DLD1 (cell line): ENCODE measurements at regions not wholly inside any gene's neighbourhood (a gene's known extent, or its start where the extent isn't known, plus 50 kb on each side); places are given as distances from the start of the nearest gene placed in this dataset.
"Not testable (repeated sequence)": the region's sequence is repeated elsewhere in the genome, so short reads cannot be mapped to it uniquely, and the experiment has no call there.

Experiments
- in situ Hi-C: cut with HindIII; loops from 2 replicates; pipeline ENCODE4 v1.10.0; 2017; ENCODE audit warnings: low sequenced_read_pairs

DNA sequence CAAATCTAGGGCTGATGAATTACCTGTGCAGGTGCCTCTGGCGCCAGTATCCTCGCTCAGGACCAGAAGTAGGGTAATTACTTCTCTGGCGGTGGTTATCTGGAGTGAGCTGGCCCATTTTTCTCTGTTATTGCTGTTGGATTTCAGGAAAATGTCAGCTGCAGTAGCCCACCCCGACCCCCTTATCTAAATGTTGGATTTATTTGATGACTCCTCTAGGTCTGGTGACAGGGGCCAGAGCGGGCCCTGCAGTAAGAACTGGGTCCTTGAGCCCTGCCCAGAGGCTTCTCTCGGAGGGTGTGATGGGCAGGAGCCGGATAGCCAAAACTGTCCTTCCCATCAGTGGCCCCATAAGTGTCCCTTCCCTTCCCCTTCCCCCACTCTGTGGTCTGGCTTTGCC, 384.3 kb downstream of the PTPRU start:
- in situ Hi-C loops, result no loop called here

DNA sequence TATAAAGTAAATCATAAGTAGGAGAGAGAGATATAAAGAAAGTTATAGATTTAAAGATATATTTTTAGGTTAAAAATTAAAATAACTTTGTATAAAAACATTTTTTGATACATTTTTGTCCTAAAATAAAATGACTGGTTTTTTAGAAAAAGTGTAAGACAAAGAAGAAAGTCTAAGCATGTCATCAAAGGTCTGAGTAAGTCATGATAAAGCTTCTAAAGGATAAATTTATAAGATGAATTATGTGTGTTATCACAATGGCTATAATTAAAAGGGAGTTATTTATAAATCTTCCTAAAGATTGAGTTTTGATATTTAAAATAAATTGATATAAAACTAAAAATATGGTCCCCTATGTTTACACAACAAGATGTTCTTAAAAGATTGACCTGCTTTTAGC, 370.9 kb downstream of the PTPRU start:
- in situ Hi-C loops, result no loop called here

DNA sequence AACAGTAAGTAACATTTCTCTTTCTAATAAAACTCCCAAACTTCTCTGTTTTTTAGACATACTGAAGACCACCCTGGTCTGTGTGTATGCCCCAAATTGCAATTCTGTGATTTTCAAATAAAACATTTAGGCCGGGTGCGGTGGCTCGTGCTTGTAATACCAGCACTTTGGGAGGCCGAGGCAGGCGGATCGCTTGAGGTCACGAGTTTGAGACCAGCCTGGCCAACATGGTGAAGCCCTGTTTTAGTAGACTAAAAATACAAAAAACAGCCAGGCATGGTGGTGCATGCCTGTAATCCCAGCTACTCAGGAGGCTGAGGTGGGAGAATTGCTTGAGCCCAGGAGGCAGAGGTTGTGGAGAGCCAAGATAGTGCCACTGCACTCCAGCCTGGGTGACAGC, 368.5 kb downstream of the PTPRU start:
- in situ Hi-C loops, result not testable (repeated sequence)

DNA sequence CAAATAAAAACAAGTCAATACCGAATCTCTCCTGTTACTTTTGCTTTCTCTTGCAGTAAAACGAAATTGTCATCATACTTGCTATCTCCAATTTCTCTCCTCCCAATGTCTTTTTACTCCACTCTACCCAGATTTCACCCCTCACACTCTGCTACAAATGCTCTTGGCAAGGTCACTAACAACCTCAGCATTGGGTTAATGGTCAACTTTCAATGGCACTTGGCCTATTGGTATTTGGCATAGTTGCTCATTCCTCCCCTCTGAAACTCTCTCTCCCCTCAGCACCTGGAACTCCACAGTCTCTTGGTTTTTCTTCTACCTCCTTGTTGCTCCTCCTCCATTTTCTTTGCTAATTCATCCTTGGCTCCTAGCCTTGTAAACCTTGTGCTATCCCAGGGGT, 367.3 kb downstream of the PTPRU start:
- in situ Hi-C loops, result no loop called here

DNA sequence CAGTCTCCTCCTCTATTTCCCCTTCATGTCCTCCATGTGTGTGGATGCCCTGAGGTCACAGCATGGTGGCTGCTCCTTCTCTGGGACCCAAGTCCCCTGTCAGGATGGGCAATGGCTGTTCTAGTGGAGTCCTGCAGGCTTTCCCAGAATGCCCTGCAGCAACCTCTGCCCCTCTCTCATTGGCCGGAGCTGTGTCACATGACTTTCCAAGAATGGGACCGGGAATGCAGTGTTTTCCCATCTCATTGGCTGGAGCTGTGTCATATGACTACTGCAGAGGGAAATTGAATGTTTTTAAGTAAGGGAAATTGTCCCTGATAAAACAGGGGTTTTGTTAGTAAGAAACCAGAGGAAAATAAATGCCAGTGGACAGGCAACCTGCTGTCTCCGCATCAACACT, 365.9 kb downstream of the PTPRU start:
- in situ Hi-C loops, result no loop called here

DNA sequence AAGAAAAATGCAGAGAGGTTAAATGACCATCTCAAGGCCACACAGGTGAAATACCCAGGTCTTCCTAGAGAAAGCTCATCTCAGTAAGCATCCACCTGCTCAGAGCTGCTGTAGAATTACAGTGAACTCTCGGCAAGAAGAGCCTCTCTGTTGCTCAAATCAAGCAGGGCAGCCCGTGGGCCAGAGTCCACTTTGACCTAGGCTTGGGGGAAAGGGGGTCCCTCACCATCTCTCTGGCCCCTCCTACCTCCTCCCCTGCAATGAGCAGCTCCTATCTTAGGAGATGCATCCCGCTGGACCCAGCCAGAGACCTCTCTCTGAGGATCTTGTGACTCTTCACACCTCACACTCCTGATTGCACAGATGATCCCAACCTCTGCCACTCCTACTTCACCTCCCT, 364.7 kb downstream of the PTPRU start:
- in situ Hi-C loops, result no loop called here

DNA sequence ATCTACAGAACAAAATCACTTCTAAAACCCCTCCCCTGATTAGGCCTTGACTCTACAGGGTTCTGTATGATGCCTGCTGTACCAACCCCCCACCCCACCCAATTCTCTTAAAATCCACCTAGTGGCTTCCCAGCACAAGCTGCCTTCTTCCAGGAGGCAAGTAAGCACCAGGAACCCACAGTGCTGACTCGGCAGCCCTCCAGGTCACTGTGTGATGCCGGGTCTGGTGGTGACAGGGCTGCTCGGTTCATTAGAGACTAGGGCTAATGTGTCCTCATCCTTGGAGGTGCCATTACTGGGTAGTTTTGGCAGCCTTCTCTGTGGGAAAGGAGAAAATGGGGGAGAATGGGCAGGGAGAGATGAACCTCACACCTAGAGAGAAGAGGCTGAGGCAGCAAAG, 363.5 kb downstream of the PTPRU start:
- in situ Hi-C loops, result no loop called here

DNA sequence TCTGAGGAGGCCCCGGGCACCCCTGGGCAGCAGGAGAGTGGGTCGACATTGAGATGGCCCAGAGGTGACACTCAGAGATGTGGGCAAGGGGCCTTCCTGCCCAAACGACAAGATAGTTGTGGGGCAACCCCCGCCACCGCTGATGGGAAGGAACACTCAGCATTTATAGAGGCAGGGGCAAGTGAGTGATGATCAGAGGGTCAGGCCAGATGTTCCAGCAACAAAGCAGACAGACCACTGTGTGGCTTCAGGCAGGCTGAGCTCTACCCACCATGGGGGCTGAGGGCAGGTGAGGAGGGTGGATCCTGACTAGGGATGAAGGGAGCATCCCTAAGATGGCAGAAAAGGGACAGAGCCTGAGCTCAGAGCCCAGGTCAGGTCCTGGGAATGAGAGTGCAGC, 362.7 kb downstream of the PTPRU start:
- in situ Hi-C loops, result no loop called here

DNA sequence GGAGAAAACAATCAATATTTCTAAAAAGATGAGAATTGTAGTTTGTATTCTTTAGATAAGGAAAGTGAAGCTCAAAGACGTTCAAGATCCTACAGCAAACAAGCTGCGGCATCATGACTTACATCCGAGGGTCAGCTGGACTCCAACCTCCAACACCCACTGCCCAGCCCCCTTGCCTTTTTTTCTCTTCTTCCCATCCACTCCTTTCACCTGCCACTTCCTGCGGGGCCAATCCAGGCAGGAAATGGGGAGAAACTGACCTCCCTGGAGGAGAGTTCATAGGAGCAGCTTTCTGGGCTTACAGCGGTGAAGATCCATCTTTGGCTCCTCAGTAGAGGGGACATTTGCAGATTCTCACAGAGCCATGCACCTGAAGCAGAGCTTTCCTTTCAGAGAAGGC, 361.5 kb downstream of the PTPRU start:
- in situ Hi-C loops, result no loop called here

DNA sequence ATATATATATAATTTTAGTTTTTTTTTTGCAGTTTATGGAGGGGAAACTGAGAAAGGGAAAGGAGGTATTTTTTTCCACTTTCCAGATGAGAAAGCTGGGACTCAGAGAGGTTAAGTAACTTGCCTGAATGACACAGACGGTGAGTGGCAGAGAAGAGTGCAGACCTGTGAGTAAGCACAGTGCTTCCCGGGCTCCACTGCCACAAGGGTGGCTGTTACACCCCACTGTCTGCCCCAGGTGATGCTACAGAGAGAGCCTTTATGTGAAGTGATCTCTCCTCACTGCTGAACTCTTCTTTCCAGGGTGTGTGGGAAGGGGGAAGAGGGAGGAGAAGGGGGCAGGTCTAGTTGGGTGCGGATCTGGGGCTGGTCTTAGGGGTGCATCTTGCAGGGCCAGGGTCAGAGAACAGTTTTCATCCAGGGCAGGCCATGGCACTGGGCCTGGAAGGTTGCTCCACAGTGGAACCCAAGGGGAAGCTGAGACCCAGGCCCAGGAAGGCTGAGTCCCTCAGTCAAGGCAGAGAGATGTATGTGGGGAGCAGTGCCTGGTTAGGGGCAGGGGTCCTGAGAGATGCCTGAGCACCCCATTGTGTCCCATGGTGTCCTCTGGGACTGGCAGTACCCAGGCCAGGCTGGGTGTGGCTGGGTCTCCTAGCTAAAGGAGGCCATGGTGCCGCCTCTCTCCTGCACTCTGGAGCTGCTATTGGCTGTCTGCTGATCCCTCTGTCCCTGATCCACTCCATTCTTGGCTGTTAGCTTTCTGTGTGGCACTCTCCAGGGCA, 357.5 kb downstream of the PTPRU start:
- in situ Hi-C loops, result no loop called here

DNA sequence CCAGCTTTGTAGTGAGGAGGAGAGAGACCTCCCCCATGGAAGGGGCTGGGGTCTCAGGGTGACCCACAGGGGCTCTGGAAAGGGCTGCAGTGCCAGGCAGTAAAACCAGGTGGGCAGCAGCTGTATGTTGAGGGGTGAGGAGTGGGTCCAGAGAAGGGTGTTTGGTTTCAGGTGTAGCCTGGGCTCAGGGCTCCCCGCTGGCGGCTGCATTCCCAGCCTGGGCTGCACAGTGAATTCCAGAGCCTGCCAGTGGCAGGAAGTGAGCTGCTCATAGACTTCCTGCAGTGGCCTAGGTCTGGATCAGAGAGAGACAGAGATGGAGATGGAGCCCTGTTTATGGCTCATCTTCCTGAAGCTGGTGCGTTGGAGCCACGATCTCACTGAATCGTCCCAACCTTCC, 356.4 kb downstream of the PTPRU start:
- in situ Hi-C loops, result no loop called here

DNA sequence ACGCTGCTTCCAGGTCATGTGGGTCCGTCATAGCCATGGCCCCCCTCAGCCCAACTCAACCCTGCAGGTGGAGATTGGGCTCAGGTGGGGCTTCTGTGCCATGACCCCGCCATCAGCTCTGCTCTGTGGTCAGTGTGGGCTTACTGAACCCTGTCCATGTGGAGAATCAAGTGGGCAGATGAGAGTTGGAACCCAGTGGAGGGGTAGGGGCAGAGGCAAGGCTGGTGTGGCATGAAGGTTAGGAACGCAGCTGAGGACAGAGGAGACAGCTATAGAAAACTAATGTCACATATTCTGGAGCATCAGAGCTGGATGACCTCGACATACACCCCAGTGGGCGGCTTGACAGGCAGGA, 355.9 kb downstream of the PTPRU start:
- in situ Hi-C loops, result no loop called here

DNA sequence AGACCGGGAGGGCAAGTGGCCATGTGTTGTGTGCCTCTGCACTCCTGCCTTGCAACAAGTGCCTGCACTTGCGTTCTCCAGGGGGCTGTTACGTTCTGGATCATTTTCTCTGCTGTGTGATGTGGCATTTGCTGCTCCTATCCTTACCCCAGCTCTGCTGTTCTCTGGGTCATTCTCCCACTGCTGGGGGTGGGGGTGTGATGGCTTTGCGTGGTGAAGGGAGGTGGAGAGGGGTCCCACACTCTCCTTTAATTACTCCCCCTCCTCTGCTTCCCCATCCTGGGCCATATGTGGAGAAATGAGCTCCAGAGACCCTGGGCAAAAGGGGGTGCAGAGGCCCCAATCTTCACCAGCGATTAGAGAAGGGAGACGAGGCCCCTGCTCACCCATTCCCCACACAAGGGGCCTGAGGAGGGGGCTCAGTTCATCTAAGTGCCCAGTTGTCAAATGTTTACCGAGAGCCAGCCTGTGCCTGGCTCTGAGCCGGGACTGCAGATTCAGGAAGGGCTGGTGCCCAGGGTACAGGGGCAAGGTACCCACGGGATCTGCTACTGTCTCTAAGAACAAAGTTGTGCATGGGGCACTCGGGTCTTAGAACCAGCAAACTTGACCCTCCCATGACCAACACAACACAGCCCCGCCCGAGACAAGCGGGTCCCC, 355.4 kb downstream of the PTPRU start:
- in situ Hi-C loops, result no loop called here

DNA sequence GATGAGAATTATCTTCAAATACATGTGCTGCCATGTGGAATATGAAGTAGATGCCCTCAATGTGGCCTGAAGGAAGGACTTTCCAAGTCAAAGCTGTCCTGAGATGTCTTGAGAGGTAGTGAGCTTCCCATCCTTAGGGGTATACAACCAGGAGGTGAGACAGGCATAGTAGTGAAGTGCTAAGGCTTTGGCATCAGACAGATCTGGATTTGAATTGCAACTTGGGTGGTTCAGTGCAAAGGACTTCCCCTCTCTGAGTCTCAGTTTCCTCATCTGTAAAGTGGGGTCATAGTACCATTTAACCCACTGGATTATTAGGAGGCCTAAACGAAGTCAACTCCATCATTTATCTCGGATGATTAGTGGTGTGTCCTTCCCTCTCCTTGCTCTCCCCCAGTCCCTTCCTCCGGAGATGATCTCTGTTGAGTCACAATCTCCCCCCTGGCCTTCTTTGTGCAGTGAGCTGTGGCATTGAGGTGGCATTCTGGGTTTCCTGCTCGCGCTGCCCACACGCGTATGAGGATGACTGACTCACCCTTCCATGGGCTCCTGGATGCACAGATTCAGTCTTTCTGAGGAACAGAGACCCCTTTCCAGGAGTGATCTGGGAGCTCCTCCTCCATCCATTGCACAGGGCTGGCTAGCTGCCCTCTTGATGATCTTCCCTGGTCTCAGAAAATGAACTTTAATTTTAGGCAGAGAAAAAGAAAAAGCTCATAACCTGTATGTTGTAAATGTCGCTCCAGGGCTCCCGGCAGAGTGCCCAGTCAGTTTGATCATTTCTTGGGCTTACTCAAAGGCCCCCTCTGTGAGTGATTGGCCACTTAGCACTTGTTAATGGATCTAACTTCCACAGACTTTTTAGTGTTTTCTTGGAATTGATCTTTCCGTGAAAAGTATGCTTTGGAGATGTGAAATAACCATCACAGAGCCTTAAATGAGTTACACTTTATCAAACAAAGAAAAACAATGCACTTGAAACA, 354.6 kb downstream of the PTPRU start:
- in situ Hi-C loops, result no loop called here

DNA sequence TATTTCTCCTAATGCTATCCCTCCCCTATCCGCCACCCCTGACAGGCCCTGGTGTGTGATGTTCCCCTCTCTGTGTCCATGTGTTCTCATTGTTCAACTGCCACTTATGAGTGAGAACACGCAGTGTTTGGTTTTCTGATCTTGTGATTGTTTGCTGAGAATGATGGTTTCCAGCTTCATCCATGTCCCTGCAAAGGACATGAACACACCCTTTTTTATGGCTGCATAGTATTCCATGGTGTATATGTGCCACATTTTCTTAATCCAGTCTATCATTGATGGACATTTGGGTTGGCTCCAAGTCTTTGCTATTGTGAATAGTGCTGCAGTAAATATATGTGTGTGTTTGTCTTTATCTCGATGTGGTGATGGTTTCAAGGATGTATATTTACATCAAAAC, 353.4 kb downstream of the PTPRU start:
- in situ Hi-C loops, result not testable (repeated sequence)

DNA sequence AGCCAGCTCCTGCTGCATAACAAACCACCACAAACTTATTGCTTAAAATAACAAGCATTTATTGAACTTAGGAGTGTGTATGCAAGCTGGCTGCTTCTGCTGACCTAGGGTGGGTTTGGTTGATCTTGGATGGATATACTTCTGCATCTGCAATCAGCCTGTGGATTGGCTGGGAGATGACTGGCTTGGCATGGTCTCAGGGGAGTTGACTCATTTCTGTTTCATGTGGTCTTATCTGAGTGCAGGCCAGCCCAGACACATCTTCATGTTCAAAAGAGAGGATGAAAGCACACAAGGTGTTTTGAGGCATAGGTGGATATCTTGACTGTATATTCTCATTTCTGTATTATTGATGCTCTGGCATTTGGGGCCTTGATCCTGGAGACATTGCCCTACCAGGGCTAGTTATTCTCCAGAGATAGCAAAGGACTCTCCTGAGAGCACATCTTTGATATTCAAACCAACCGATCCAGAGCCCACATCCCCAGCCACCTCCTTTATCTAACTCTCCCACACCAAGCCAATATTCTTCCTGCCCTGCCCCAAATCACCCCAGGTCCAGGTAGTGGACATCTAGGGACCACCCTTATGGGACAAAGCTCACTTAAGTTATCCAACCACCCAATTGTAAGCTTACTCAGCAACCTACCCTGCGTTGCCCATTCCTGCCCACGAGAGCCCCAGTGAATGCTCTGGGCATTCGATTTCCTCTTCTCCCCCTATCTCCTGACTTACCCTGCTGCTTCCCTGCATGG, 350.8 kb downstream of the PTPRU start:
- in situ Hi-C loops, result no loop called here

DNA sequence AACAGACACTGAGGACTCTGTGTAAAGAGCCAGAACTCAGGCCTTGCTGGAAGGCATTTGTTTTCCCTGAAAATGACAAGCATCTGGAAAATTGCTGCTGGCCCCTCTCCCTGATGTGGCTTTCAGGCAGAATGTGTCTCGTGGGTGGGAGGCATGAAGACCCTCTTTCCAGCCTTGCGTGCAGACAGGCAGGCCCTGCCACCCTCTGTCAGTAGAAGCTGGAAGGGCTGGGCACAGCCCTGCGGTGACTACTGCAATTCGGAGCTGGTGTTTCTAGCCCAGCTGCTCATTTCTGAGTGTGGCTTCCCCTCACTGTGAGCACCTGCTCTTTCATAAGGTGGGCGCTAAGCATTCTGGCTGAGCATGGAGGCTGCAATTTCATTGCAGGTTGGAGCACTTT, 349.9 kb downstream of the PTPRU start:
- in situ Hi-C loops, result no loop called here

DNA sequence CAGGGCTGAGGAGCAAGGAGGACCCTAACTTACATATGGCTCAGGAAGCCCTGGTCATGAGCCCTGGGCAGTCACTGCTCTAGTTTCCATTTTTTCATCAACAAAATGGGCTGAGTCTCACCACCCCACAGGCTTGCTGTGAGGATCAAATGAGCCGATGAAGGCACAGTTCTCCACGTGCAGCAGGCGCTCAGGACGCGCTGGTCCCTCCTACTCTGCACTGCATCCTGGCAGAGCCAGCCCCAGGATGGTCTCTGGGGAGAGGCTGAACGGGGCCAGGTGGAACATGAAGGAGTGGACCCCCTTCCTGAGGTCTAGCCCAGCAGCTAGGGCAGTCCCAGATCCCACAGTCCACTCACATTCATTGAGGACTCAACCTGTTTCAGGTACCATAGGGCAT, 349.3 kb downstream of the PTPRU start:
- in situ Hi-C loops, result no loop called here

DNA sequence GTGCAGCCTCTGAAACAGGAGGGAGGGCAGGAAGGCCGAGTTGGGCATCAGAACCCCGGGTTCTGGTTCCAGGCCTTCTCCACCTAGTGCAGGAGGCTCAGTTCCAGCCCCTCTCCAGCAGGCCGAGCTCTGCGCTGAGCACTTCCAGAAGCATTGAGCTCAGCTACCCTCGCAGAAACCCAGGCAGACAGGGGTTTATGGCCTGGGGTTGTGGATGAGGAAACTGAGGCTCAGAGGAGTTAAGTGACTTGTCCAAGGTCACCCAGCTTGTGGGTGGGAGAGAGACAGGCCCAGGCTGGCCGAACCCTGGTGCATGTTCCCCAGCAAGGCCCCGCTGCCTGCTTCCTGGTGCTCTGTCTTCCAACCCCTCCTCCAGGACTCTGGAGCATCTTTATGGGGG, 348.9 kb downstream of the PTPRU start:
- in situ Hi-C loops, result no loop called here

DNA sequence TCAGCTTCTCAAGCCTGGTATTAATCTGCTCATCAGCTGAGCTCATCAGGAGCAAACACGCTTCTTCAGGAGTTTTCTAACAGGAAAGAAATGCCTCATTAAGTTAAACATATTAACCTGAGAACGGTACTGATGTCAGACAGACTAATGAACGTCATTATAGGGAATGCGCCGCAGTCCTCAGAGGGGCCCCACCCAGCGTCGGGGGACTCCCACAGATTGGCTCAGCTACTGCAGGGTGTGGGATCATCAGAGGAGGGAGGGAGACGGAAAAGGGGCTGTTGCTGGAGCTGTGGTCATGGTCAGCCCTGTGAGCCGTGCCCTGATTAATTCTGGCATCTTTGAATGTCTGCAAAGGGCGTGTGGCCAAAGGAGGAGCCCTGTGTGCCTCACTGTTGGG, 348.5 kb downstream of the PTPRU start:
- in situ Hi-C loops, result no loop called here

DNA sequence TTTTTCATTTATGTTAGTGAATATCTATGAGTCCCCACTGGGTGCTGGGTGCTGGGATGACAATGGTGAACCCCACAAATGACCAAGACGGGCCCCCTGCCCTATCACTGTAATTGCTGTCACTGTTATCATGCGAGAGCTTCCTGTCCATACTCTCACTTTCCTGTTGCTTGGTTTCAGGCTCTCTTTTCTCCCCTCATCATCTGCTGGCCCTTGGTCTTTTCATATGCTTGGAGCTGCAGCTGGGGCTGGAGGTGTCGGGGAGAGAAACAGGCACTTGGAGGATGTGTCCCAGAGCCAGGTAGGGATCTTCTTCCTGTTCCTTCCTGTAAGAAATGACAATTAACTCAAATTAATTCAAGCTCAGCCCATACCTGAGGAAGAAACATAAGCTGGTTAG, 348.0 kb downstream of the PTPRU start:
- in situ Hi-C loops, result no loop called here
